ENCODE measurements at regions not wholly inside any gene's neighbourhood (a gene's known extent, or its start where the extent isn't known, plus 50 kb on each side); places are given as distances from the start of the nearest gene placed in this dataset.

DNA sequence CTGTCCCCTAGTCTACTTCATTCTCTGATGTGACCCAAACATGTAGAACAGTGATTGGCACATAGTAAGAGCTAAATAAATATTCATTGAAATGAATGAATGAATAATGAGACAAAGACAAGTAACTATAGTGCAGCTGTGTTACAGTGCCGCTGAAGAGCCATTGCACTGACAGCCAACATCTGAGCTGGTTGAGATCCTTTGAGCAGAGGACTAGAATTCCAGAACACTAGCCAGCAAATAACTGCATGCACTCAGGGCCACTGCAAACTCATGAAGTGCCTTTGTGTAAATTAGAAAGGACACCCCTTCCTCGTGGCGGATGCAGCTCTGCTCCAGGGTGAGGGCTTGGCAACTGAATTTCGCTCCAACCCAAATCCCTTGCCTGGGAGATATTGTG lies 230.3 kb upstream of the CDYL start:
- H3K4me3 ChIP-seq (ENCODE audit: low read length): no peak overlapping the region
- intact Hi-C loops (cut with DNase I): no loop called here
- DNase-seq (no peak), ATAC-seq (no peak)
- H3K27ac ChIP-seq (ENCODE audit: low read length): no peak overlapping the region
- WGBS: 56% methylated on average over 4 of the region's 4 CpGs
- no peaks in the 10 kb centered on the region for H3K27me3 ChIP-seq (ENCODE audit: control insufficient read depth, insufficient read depth)
- no peaks in the 10 kb centered on the region for H3K4me1 ChIP-seq (ENCODE audit: control insufficient read depth, insufficient read depth, low read length)
- no peaks in the 10 kb centered on the region for H3K9me3 ChIP-seq (ENCODE audit: control insufficient read depth, low read length)

DNA sequence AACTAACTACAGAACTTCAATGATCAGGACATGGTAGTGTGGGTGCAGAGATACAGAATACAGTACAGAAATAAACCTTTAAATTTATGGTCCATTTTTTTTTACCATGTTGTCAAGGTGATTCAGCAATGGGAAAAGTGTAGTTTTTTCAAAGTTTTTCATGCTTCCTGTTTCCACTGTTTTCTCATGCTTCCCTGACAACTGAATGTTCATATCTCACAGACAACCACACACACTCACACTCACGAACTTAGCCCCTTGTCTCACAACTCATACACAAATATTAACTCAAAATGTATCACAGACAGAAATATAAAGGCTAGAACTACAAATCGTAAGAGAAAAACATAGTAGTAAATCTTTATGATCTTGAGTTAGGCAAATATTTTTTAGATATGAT lies 232.6 kb upstream of the CDYL start:
- intact Hi-C loops (cut with DNase I): no loop called here
- no peaks in the 10 kb centered on the region for H3K9me3 ChIP-seq (ENCODE audit: control insufficient read depth, low read length)
- DNase-seq (no peak), ATAC-seq (no peak)
- no peaks in the 10 kb centered on the region for H3K4me1 ChIP-seq (ENCODE audit: control insufficient read depth, insufficient read depth, low read length)
- H3K27me3 ChIP-seq (ENCODE audit: control insufficient read depth, insufficient read depth): no peaks in the 10 kb centered on the region
- H3K27ac ChIP-seq (ENCODE audit: low read length): no peak overlapping the region
- WGBS: 58% methylated on average over 2 of the region's 2 CpGs
- no peak overlapping the region for H3K4me3 ChIP-seq (ENCODE audit: low read length)

GRCh38 chr6:4533576-4533975 lies 242.6 kb upstream of the CDYL start:
- WGBS: 97% methylated on average over 1 of the region's 1 CpG
- intact Hi-C loops (cut with DNase I): no loop called here

GRCh38 chr6:4531406-4531805 lies 244.8 kb upstream of the CDYL start:
- ATAC-seq: no peak
- Histone ChIP-seq H3K27me3 (ENCODE audit: control insufficient read depth, insufficient read depth) (no peaks in the 10 kb centered on the region), H3K27ac (ENCODE audit: low read length) (no peak overlapping the region), H3K4me1 (ENCODE audit: control insufficient read depth, insufficient read depth, low read length) (no peaks in the 10 kb centered on the region), H3K4me3 (ENCODE audit: low read length) (no peak overlapping the region), H3K9me3 (ENCODE audit: control insufficient read depth, low read length) (no peaks in the 10 kb centered on the region)
- no peak for DNase-seq
- 78% methylated on average over 1 of the region's 1 CpG for WGBS
- intact Hi-C loops (cut with DNase I): no loop called here

More at GRCh38 chr6:4533576-4533975, 242.6 kb upstream of the CDYL start:
- Histone ChIP-seq H3K4me1 (ENCODE audit: control insufficient read depth, insufficient read depth, low read length) (no peaks in the 10 kb centered on the region), H3K27ac (ENCODE audit: low read length) (no peak overlapping the region), H3K9me3 (ENCODE audit: control insufficient read depth, low read length) (no peaks in the 10 kb centered on the region), H3K4me3 (ENCODE audit: low read length) (no peak overlapping the region), H3K27me3 (ENCODE audit: control insufficient read depth, insufficient read depth) (no peaks in the 10 kb centered on the region)
- DNase-seq (no peak), ATAC-seq (no peak)

DNA sequence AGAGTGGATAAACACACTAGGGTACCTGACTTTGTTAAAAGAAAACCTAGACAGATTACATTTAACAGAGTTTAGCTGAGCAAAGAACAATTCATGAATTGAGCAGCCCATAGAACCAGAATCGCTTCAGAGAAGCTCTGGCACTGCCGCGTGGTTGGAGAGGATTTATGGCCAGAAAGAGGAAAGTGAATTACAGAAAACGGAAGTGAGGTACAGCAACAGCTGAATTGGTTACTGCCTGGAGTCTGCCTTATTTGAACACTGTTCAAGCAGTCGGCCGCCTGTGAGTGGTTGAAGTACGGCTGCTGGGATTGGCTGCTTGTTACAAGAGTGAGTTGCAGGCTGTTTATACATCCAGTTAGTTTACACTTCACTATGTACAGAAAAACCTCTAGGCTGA lies 253.8 kb upstream of the CDYL start:
- Histone ChIP-seq H3K4me1 (ENCODE audit: control insufficient read depth, insufficient read depth, low read length) (no peaks in the 10 kb centered on the region), H3K4me3 (ENCODE audit: low read length) (no peak overlapping the region), H3K27ac (ENCODE audit: low read length) (no peak overlapping the region), H3K9me3 (ENCODE audit: control insufficient read depth, low read length) (no peaks in the 10 kb centered on the region), H3K27me3 (ENCODE audit: control insufficient read depth, insufficient read depth) (no peaks in the 10 kb centered on the region)
- no peak for DNase-seq
- WGBS: 84% methylated on average over 7 of the region's 7 CpGs
- ATAC-seq: no peak
- intact Hi-C loops (cut with DNase I): no loop called here

- no peaks in the 10 kb centered on the region for H3K27me3 ChIP-seq (ENCODE audit: control insufficient read depth, insufficient read depth)
- no peak overlapping the region for H3K27ac ChIP-seq (ENCODE audit: low read length)
- ATAC-seq (no peak), DNase-seq (no peak)
- no peak overlapping the region for H3K4me3 ChIP-seq (ENCODE audit: low read length)
- 72% methylated on average over 6 of the region's 6 CpGs for WGBS
- intact Hi-C loops (cut with DNase I): no loop called here
- H3K4me1 ChIP-seq (ENCODE audit: control insufficient read depth, insufficient read depth, low read length): no peaks in the 10 kb centered on the region
- H3K9me3 ChIP-seq (ENCODE audit: control insufficient read depth, low read length): no peaks in the 10 kb centered on the region
Observed at GRCh38 chr6:4521070-4521469, 255.1 kb upstream of the CDYL start.

GRCh38 chr6:4518506-4518905 lies 257.7 kb upstream of the CDYL start:
- no peaks in the 10 kb centered on the region for H3K27me3 ChIP-seq (ENCODE audit: control insufficient read depth, insufficient read depth)
- WGBS: 80% methylated on average over 2 of the region's 2 CpGs
- intact Hi-C loops (cut with DNase I): no loop called here
- H3K4me1 ChIP-seq (ENCODE audit: control insufficient read depth, insufficient read depth, low read length): no peaks in the 10 kb centered on the region
- DNase-seq: no peak
- ATAC-seq: no peak
- H3K4me3 ChIP-seq (ENCODE audit: low read length): no peak overlapping the region
- H3K27ac ChIP-seq (ENCODE audit: low read length): no peak overlapping the region
- H3K9me3 ChIP-seq (ENCODE audit: control insufficient read depth, low read length): no peaks in the 10 kb centered on the region

DNA sequence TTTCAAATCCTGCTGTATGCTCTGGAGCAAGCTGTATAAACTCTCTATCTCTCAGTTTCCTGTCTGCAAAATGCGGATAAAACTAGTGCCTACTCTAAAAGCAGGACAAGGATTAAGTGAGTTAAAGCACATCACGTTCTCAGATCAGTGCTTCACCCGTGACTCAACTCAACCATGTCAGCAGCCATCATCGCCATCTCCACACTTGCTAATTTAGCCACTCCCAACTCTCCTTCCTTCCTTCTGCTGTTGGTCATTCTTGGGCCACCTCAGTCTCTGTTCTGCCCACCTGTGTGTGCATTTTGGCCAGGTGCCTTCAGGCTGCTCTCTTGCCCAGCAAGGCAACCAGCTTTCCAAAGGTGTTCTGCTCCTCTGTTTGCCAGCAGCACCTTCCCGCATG lies 260.0 kb upstream of the CDYL start:
- no peak overlapping the region for H3K27ac ChIP-seq (ENCODE audit: low read length)
- no peaks in the 10 kb centered on the region for H3K27me3 ChIP-seq (ENCODE audit: control insufficient read depth, insufficient read depth)
- H3K9me3 ChIP-seq (ENCODE audit: control insufficient read depth, low read length): no peaks in the 10 kb centered on the region
- H3K4me1 ChIP-seq (ENCODE audit: control insufficient read depth, insufficient read depth, low read length): no peaks in the 10 kb centered on the region
- intact Hi-C loops (cut with DNase I): no loop called here
- ATAC-seq (no peak), DNase-seq (no peak)
- no peak overlapping the region for H3K4me3 ChIP-seq (ENCODE audit: low read length)
- 66% methylated on average over 5 of the region's 5 CpGs for WGBS

DNA sequence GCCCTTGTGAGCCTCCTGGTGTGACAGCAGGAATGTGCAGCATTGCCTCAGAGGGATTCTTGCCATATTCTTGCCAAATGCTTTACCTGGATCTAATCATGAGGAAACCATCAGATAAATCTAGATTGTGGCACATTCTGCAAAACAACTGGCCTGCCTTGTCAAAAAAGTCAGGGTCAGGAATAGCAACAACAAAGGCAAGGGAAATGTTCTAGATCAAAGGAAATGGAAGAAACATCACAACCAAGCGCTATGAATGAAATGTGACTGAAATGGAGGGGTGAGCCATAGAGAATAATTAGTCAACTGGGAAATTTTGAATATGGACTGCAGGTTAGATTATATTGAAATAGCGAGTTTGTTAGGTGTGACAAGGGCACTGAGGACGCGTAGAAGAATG lies 262.6 kb upstream of the CDYL start:
- Histone ChIP-seq H3K27me3 (ENCODE audit: control insufficient read depth, insufficient read depth) (no peaks in the 10 kb centered on the region), H3K4me1 (ENCODE audit: control insufficient read depth, insufficient read depth, low read length) (no peaks in the 10 kb centered on the region), H3K27ac (ENCODE audit: low read length) (no peak overlapping the region), H3K9me3 (ENCODE audit: control insufficient read depth, low read length) (no peaks in the 10 kb centered on the region), H3K4me3 (ENCODE audit: low read length) (no peak overlapping the region)
- intact Hi-C loops (cut with DNase I): no loop called here
- DNase-seq (no peak), ATAC-seq (no peak)
- 85% methylated on average over 4 of the region's 4 CpGs for WGBS

DNA sequence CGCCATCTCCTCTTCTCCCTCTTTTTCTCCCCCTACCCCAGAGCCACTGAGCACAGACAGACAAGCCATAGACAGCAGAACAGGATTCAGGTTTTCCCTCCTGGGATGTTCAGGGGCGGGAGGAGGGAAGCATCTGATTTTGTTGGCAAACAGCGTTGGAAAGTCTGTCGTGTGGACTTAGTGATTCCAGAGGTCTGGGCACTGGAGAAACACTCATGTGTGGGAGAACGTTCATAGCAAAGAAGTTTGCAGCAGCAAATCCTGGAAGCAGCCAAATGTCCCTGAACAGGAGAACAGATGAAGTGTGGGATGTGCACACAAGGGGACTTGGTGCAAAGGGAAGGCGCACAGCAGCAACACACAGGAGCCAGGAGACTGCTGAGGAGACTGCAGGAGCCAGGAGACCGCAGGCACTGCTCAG lies 264.1 kb upstream of the CDYL start:
- H3K27ac ChIP-seq (ENCODE audit: low read length): no peak overlapping the region
- no peak for DNase-seq
- intact Hi-C loops (cut with DNase I): no loop called here
- ATAC-seq: no peak
- no peaks in the 10 kb centered on the region for H3K4me1 ChIP-seq (ENCODE audit: control insufficient read depth, insufficient read depth, low read length)
- H3K27me3 ChIP-seq (ENCODE audit: control insufficient read depth, insufficient read depth): no peaks in the 10 kb centered on the region
- no peaks in the 10 kb centered on the region for H3K9me3 ChIP-seq (ENCODE audit: control insufficient read depth, low read length)
- H3K4me3 ChIP-seq (ENCODE audit: low read length): no peak overlapping the region
- 52% methylated on average over 7 of the region's 7 CpGs for WGBS

- Histone ChIP-seq H3K27me3 (ENCODE audit: control insufficient read depth, insufficient read depth) (no peaks in the 10 kb centered on the region), H3K27ac (ENCODE audit: low read length) (no peak overlapping the region), H3K4me1 (ENCODE audit: control insufficient read depth, insufficient read depth, low read length) (no peaks in the 10 kb centered on the region), H3K4me3 (ENCODE audit: low read length) (no peak overlapping the region), H3K9me3 (ENCODE audit: control insufficient read depth, low read length) (no peaks in the 10 kb centered on the region)
- DNase-seq (no peak), ATAC-seq (no peak)
- 60% methylated on average over 5 of the region's 5 CpGs for WGBS
- intact Hi-C loops (cut with DNase I): no loop called here
Observed at GRCh38 chr6:4511641-4512020, 264.6 kb upstream of the CDYL start.

- 76% methylated on average over 15 of the region's 15 CpGs for WGBS
- DNase-seq (no peak), ATAC-seq (no peak)
- Histone ChIP-seq H3K9me3 (ENCODE audit: control insufficient read depth, low read length) (no peaks in the 10 kb centered on the region), H3K27ac (ENCODE audit: low read length) (no peak overlapping the region), H3K4me1 (ENCODE audit: control insufficient read depth, insufficient read depth, low read length) (no peaks in the 10 kb centered on the region), H3K4me3 (ENCODE audit: low read length) (no peak overlapping the region), H3K27me3 (ENCODE audit: control insufficient read depth, insufficient read depth) (no peaks in the 10 kb centered on the region)
- intact Hi-C loops (cut with DNase I): no loop called here
Observed at GRCh38 chr6:4510906-4511640, 265.1 kb upstream of the CDYL start.

All from right cardiac atrium (tissue), 5 donors.